HT1080 (cell line): ENCODE measurements at regions not wholly inside any gene's neighbourhood (a gene's known extent, or its start where the extent isn't known, plus 50 kb on each side); places are given as distances from the start of the nearest gene placed in this dataset.
"Not testable (repeated sequence)": the region's sequence is repeated elsewhere in the genome, so short reads cannot be mapped to it uniquely, and the experiment has no call there.

Experiments
- DNase-seq: peaks from one replicate; pipeline ENCODE4 v3.0.0-alpha.2; 2015; ENCODE audit warnings: low read depth

DNA sequence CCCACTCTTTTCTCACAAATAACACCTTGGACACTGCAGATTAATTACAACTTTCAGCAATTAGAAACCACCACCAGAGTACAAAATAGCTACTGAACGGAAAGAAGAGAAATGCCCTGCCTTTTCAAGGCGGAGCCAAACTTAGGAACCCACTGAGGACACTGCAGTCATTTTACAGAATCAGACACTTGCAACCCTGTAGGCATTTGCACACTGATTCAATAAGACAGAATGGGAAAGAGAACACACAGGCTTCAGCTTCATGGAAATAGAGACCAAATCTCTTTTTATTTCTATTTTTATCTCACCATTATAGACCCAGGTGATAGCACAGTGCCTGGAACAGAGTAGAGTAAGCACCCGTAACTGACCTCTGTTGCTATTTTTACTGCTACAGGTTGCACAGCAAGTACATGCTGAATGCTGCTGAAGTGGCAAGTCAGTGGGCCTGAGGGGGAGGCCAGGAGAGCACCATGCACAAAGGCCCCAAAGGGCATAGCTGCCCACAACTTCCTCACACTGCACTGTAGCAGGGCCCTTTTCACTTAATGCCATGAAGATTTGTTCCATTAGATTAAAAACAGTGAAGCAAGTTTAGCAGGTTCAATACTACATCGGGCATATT, 50.7 kb upstream of the EDARADD start:
- DNase-seq = no peak

DNA sequence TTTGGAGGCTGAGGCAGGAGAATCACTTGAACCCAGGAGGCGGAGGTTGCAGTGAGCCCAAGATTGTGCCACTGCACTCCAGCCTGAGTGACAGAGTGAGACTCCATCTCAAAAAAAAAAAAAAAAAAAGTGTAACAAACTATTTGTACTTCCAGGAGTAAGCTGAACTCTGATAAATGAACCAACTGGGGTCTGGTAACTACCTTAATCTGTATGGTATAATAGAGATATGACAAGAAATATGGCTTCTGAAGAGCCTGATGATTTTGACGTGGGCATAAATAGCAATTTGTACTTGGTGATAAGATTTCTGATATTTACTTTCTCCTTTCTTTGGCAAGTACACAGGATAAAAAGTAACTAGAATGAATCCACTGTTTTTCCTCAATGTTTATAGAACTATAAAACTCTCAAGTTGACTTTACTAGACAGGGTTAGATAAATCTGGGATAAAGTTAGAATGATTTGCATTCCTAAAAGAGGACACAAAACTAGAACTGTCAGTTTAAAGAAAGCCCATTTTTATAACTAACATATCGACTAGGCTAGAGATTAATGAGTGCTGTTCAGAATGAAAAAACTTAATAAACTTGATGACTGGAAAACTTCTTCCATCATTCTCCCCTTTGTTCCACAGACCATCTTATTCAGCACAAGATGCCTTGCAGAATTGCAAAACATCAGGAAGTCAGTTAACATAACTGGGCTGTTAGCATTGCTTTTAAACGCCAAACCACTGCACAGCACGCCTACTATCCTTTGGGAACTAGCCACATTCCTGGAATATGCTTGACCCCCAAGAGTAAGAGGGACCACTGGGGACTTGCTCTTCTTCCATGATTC, 51.5 kb upstream of the EDARADD start:
- no peak for DNase-seq

DNA sequence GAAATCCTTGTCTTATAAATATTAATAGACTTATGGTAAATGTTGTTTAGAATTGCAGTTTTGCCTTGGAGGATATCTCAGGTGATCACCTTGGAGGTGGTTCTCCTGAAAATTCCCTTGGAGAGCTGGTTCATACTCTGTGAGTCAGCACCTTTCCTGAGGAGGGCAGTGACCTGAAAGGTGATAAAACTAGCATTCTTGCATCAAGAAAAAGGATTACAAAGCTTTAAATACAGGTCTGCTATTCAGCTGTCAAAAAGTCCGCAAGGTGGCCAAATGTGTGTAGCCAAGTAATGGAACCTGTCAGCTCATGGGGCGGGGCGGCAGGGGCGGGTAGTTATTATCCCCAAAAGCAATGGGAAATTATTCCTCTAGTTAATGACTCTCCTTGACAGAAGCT, 52.8 kb upstream of the EDARADD start:
- no peak for DNase-seq

DNA sequence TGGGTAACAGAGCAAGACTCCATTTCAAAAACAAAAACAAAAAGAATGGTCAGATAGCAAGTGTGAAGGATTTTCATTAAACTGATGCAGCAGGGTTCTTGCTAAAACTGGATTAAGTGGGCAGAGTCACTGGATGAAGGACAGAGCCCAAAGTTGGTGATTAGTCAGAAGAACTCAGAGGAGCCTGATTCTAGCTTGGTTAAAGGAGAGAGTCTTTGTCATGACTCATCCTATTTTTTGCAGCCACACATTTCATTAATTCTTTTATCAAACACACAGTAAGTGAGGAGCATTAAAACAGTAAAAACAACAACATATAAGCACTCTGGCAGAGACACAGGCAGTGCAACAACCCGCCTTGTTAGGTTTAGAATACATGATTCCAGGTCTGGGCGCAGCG, 56.0 kb upstream of the EDARADD start:
- DNase-seq = peak; percentile 64

DNA sequence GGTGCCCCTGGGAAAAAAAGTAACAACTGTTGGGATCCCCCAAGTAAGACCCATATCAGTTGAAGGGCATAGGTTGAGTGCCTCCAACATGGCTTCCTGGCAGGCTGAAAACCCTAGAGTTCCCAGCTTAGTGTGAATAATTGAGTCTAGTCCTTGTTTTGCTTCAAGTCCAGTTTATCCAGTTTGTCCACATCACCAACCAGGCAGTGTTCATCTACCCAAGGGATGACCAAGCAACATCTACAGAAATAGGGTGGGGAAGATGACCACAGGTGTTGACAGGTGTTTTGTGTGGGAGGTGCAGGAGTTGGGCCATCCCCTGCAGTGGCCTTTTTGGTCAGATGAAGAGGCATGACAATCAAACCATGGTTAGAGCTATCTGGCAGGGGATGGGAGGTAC, 54.3 kb upstream of the ERO1B start:
- no peak for DNase-seq

DNA sequence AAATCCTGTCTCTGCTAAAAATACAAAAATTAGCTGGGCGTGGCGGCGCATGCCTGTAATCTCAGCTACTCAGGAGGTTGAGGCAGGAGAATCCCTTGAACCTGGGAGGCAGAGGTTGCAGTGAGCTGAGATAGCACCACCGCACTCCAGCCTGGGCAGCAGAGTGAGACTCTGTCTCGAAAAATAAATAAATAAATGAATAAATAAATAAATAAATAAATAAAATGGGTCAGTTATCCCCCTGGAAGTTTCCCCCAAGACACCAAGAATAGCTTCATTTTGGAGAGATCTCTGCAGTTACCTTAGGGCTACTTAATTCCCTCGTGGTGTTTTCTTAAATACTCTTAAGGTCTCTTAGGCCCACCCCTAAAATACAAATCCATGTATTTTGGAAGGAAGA, 53.9 kb upstream of the ERO1B start:
- DNase-seq = not testable (repeated sequence)

DNA sequence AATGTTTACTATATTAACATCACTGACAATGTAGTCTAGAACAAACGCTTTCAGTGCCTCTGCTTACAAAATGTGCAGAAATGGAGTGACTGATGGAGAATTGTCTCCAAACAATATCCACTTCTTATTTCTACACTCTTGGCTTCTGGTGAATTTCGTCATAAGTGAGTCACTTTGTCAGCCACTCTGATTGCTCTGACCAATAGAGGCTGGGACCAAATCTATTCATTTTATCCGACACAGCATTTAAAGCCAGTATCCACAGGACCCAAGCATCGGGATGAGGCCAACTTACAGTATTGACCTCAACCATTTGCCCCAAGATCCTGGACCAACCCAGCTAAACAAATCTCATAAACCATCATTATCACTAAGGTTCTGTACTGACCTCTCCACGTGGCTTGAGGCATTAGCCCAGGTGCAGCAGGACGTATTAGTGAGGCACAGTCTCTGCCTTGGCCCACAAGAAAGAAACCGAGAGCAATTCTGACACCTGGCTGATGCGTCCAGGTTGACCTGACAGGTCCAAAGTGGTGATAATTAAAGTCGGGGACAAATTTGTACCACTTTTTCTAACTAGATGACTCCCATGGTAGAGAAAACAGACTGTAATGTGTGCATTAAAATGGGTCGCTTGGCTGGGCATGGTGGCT, 53.3 kb upstream of the ERO1B start:
- DNase-seq = peak; percentile 14

DNA sequence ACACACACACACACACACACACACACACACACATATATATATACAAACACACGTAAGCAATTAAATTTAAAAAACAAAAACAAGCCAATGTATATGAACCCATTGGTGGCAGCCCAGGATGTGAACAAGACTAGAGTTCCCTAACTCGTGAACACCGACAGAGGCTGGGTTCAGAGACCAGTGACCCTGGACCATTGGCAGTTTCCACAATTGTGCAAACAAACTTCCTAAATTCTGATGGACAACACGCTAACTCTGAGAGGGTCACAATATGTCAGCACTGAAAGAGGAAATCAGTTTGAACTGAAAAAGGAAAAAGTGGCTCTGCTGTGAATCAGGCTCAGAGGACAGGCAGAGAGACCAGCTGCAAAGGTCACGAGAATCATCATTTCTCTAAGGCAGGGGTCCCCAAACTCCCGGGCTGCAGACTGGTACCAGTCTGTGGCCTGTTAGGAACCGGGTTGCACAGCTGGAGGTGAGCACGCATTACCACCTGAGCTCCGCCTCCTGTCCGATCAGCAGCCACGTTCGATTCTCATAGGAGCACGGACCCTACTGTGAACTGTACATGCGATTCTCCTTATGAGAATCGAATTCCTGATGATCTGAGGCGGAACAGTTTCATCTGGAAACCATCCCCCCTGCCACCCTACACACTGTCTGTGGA, 50.5 kb upstream of the ERO1B start:
- DNase-seq = no peak
